Transverse colon (tissue), 4 donors: ENCODE measurements at regions not wholly inside any gene's neighbourhood (a gene's known extent, or its start where the extent isn't known, plus 50 kb on each side); places are given as distances from the start of the nearest gene placed in this dataset.

Experiments
- DNase-seq: peaks from one replicate; pipeline ENCODE4 v3.0.0-alpha.2; 2019
- H3K27ac ChIP-seq, 4 donors: fragments of 200-600 bp; sonication (generic); 2 replicates each; pipeline ENCODE4 v1.5.1; 2016 to 2018; ENCODE audit warnings: inconsistent platforms in 4 of 4
- H3K27me3 ChIP-seq: fragments of 200-600 bp; sonication (generic); 2 replicates; pipeline ENCODE4 v1.5.1; 2017; ENCODE audit warnings: inconsistent platforms
- H3K36me3 ChIP-seq, 4 donors: fragments of 200-600 bp; sonication (generic); 2 replicates each; pipeline ENCODE4 v1.5.1; 2017 to 2019; ENCODE audit warnings: inconsistent platforms in 4 of 4
- H3K4me1 ChIP-seq, 4 donors: fragments of 200-600 bp; sonication (generic); 2 replicates each; pipeline ENCODE4 v1.5.1; 2017 to 2020; ENCODE audit warnings: inconsistent platforms in 4 of 4
- H3K4me3 ChIP-seq, 4 donors: fragments of 200-600 bp; sonication (generic); 1 replicate in 1 of 4; 2 replicates in 3 of 4; pipeline versions ENCODE4 v1.5.1 to v1.6.1; 2017 to 2019; ENCODE audit warnings: inconsistent platforms in 4 of 4
- H3K9me3 ChIP-seq, 2 donors: fragments of 200-600 bp; sonication (generic); 2 replicates each; pipeline ENCODE4 v1.5.1; 2017 to 2019; ENCODE audit warnings: inconsistent platforms in 2 of 2
- EP300 ChIP-seq: sonication (generic); formaldehyde crosslinking; IDR thresholded peaks from one replicate; pipeline ENCODE4 v1.6.1; 2017; ENCODE audit warnings: antibody characterized with exemption, low read depth
- POLR2A ChIP-seq: fragments of 450-650 bp; IDR thresholded peaks from one replicate; pipeline ENCODE4 v1.6.1; 2016; ENCODE audit warnings: antibody characterized with exemption, mild to moderate bottlenecking, moderate library complexity
- POLR2AphosphoS5 ChIP-seq, 3 donors: sonication (generic); formaldehyde crosslinking; IDR thresholded peaks; one replicate each; pipeline ENCODE4 v1.6.1; 2016; ENCODE audit warnings: antibody characterized with exemption in 3 of 3
- WGBS, 2 donors: methylation state at CpG; one replicate each; pipeline ENCODE4 v1.1.5; 2018; ENCODE audit warnings: low coverage in 1 of 2; 5-methylcytosine and 5-hydroxymethylcytosine counted together
- in situ Hi-C, 4 donors: fragments of 200-750 bp; cut with MboI; loops; one replicate each; pipeline versions ENCODE4 v1.15.0 to v1.15.1; 2017; ENCODE audit warnings: low sequenced_read_pairs in 3 of 4, low pct_ligation_motif_present in 1 of 4, low pct_unique_long_range_greater_than_20kb in 1 of 4
- intact Hi-C: fragments of 100-400 bp; cut with DNase I; formaldehyde crosslinking; loops from one replicate; pipeline ENCODE4 v1.15.1; 2023; ENCODE audit warnings: low total_unique reads
- TF ChIP-seq, protein P1 (sequence below), 5 experiments: fragments of 200-600 bp in 3 of 5; fragments of 450-650 bp in 2 of 5; sonication (generic) in 3 of 5; IDR thresholded peaks; 1 replicate in 2 of 5; 2 replicates in 3 of 5; pipeline ENCODE4 v1.5.1; 2016 to 2017; ENCODE audit warnings: antibody characterized with exemption in 5 of 5, inconsistent platforms in 3 of 5, mild to moderate bottlenecking in 2 of 5, moderate library complexity in 1 of 5

GRCh38 chr11:21883354-21883753, 309.5 kb upstream of the ANO5 start:
- TF ChIP-seq, protein P1, sequence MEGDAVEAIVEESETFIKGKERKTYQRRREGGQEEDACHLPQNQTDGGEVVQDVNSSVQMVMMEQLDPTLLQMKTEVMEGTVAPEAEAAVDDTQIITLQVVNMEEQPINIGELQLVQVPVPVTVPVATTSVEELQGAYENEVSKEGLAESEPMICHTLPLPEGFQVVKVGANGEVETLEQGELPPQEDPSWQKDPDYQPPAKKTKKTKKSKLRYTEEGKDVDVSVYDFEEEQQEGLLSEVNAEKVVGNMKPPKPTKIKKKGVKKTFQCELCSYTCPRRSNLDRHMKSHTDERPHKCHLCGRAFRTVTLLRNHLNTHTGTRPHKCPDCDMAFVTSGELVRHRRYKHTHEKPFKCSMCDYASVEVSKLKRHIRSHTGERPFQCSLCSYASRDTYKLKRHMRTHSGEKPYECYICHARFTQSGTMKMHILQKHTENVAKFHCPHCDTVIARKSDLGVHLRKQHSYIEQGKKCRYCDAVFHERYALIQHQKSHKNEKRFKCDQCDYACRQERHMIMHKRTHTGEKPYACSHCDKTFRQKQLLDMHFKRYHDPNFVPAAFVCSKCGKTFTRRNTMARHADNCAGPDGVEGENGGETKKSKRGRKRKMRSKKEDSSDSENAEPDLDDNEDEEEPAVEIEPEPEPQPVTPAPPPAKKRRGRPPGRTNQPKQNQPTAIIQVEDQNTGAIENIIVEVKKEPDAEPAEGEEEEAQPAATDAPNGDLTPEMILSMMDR (IDR thresholded peaks at IDR 0.05) = no peak
- no peak for TF ChIP-seq EP300
- TF ChIP-seq POLR2A = no peak
- TF ChIP-seq POLR2AphosphoS5 (IDR thresholded peaks at IDR 0.05) = no peak

GRCh38 chr11:21888814-21889213, 304.1 kb upstream of the ANO5 start:
- Histone ChIP-seq H3K9me3 (no peaks in the 10 kb centered on the region), H3K27ac (no peak overlapping the region), H3K27me3 (no peaks in the 10 kb centered on the region), H3K4me1 (no peaks in the 10 kb centered on the region), H3K4me3 (no peak overlapping the region), H3K36me3 (no peaks in the 10 kb centered on the region)
- 60% methylated on average over 1 of the region's 1 CpG; no CpG with 5 or more reads in 1 of the 2 donors for WGBS, 2 donors
- intact Hi-C loops (no loop called here), in situ Hi-C loops (no loop called here)
- DNase-seq = no peak
- TF ChIP-seq EP300 = no peak
- TF ChIP-seq POLR2AphosphoS5 (IDR thresholded peaks at IDR 0.05) = no peak
- TF ChIP-seq, protein P1 (IDR thresholded peaks at IDR 0.05) = no peak
- no peak for TF ChIP-seq POLR2A

More at GRCh38 chr11:21883354-21883753, 309.5 kb upstream of the ANO5 start:
- Histone ChIP-seq H3K4me3 (no peak overlapping the region), H3K27me3 (no peaks in the 10 kb centered on the region), H3K4me1 (no peaks in the 10 kb centered on the region), H3K9me3 (peaks cover 0 to 2% of the 10 kb centered on the region in 2 donors), H3K36me3 (no peaks in the 10 kb centered on the region), H3K27ac (no peak overlapping the region)
- no peak for DNase-seq
- WGBS, 2 donors = 70 to 82% methylated on average over 3 of the region's 3 CpGs
- in situ Hi-C loops = no loop called here
- intact Hi-C loops = no loop called here

- no peaks in the 10 kb centered on the region for H3K4me1 ChIP-seq
- H3K9me3 ChIP-seq = no peaks in the 10 kb centered on the region
- DNase-seq = no peak
- H3K27me3 ChIP-seq = no peaks in the 10 kb centered on the region
- H3K36me3 ChIP-seq = no peaks in the 10 kb centered on the region
- 58 to 63% methylated on average over 4 to 6 of the region's 6 CpGs for WGBS, 2 donors
- no peak overlapping the region for H3K27ac ChIP-seq
- in situ Hi-C loops (no loop called here), intact Hi-C loops (no loop called here)
- TF ChIP-seq POLR2AphosphoS5 (IDR thresholded peaks at IDR 0.05) (no peak), POLR2A (no peak), EP300 (no peak)
- TF ChIP-seq, protein P1 (IDR thresholded peaks at IDR 0.05) = no peak
- no peak overlapping the region for H3K4me3 ChIP-seq
Measured at GRCh38 chr11:21892736-21893564, 299.9 kb upstream of the ANO5 start.

- intact Hi-C loops (no loop called here), in situ Hi-C loops (no loop called here)
- DNase-seq = no peak
- no peaks in the 10 kb centered on the region for H3K27me3 ChIP-seq
- no peaks in the 10 kb centered on the region for H3K36me3 ChIP-seq
- no peaks in the 10 kb centered on the region for H3K9me3 ChIP-seq
- TF ChIP-seq POLR2A (no peak), POLR2AphosphoS5 (IDR thresholded peaks at IDR 0.05) (no peak), EP300 (no peak)
- TF ChIP-seq, protein P1 (IDR thresholded peaks at IDR 0.05) = no peak
- H3K4me1 ChIP-seq = no peaks in the 10 kb centered on the region
- no peak overlapping the region for H3K27ac ChIP-seq
- H3K4me3 ChIP-seq = no peak overlapping the region
Measured at GRCh38 chr11:21893565-21893867, 299.4 kb upstream of the ANO5 start.
